Putamen (tissue), 1 donor: ENCODE measurements at regions not wholly inside any gene's neighbourhood (a gene's known extent, or its start where the extent isn't known, plus 50 kb on each side); places are given as distances from the start of the nearest gene placed in this dataset.

ENCODE experiments used
- DNase-seq: peaks from one replicate; pipeline ENCODE4 v3.0.0-alpha.2; 2016; ENCODE audit warnings: low spot score

DNA sequence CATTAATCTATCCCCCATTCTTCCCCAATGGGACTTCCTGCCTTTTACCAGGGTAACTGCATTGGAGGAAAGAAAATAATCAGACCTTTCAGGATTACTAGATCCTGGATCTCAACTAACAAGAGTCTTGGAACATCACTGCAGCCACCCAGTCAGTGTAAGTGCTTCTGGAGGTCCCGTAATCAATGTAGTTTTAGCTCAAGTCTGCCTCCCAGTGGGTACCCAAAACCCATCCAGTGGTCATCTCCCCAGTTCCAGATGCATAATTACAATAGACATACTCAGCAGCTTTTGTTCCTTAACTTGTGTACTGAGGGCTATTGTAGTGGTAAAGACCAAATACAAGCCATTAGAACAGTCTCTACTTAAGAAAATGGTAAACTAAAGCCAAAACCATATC, 319.1 kb downstream of the GPATCH2 start:
- no peak for DNase-seq

DNA sequence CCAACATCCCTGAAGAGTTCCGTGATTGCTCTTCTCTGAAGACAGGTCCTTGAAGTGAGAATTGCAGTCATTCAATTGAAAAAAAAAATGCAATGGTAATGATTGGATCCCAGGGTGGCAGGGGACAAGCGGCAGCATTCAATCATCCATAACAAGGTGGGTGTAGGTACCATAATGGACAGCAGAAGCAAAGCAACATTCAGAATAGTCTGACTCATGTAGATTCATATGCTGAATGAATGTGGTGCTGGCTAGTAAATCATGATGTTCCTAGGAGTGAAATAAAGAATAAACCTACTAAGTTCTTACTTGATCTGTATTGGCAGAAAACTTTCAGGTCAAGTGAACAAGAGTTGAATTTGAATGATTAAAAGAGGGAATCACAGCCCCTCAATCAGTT, 319.6 kb downstream of the GPATCH2 start:
- no peak for DNase-seq

- DNase-seq: no peak
These were observed 349.6 kb downstream of the GPATCH2 start for GRCh38 chr1:217281332-217281731.

DNA sequence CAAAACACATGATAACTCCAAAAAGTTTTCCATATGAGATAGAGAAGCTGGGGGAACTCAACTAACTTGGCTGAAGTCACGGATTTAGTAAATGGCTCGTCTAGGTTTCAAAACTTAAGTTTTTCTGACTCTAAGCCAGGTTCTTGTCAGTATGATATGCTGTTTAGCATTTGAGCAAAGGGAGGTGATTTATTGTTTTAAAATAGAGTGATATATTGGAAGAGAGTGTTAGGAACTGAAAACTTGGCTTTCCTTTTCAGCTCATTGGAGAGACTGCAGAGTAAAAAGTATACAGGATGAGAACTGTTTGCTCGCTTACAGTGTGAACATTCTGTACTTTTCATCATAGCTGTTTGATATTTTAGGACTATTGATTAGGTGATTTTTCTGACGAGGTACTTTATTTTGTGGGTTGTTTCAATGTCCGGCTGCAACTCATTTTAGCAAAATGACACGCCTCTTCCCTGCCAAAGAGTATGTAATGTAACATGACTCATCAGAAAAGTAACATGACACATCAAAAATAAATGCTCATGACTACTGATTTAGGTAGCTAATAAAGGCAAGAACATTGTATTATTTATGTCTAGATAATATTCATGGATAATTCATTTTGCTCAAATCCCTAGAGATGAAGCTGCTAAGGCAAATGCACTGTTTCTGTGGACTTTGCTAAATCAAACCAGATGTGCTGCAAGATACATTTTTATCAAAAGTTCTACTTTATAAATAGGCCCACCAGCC, 355.1 kb downstream of the GPATCH2 start:
- DNase-seq: no peak

DNA sequence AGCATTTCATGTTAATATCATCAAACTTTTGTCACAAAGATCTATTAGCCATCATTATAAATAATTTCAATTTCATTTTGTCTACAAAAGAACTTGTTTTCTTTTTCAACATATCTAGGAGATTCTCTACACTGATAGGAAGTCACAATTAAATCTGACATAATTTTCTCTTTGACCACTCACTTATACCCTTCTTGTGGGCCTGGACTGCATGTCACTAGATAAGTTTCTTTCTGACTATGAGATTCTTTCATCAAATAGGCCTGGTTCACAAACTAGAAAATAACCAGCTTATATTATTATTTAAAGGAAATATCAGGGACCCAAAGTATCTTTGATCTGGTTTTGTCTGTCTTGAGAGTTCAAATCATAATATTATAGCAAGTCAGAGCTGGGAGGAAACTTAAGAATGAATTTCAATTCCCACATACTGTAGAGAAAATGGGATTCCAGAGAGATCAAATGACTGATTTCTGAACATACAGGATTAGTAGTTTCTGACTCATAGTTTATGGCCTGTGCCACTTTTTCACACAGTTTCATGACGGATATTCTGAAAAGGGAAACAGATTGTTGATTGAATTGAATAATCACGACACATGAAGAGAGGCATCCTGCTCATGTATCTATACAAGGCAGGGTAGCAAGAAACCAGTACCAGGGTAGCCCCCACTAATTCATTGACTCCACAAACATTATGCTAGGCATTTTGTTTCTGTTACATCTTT, 355.8 kb downstream of the GPATCH2 start:
- DNase-seq: no peak

- DNase-seq: peak; percentile 21
These were observed 356.5 kb downstream of the GPATCH2 start for GRCh38 chr1:217274416-217274815.

DNA sequence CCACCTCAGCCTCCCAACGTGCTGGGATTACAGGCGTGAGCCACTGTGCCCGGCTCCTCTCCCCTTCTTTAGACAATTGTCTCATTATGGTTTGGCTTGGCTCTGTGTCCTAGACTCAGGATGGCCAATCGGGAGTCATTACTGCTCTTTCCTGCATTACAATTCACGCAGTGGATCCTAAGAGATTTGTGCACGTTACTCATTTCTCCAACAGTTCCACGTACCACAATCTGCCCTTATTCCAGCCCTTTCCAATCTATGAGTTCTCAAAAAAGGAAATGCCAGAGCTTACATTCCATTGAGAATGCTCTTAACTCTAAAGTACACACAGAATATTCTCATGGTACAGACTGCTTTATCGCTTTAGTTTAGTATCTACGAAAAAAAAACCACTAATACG, 357.0 kb downstream of the GPATCH2 start:
- no peak for DNase-seq

- DNase-seq: no peak
These were observed 358.5 kb downstream of the GPATCH2 start for GRCh38 chr1:217272385-217272784.

- DNase-seq: no peak
These were observed 360.8 kb downstream of the GPATCH2 start for GRCh38 chr1:217270101-217270500.

- DNase-seq: no peak
These were observed 362.8 kb downstream of the GPATCH2 start for GRCh38 chr1:217268058-217268457.

DNA sequence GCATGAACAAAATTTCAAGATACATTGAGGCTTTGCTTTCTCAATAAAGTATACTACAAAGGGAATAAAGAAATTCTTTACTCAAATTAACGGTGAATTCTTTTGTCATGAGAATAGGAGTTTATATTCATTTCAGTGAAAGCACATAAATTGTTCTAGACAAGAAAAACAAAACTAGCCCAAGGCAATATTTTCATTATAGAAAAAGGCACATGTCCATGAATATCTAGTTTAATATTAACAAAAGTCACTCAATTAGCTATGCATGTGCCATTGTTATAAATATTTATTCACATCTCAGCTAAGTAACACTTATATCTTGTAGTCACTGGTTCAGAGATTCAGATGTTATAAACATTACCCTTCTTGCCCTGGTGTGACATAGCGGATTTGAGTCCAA, 369.3 kb downstream of the GPATCH2 start:
- DNase-seq: no peak

DNA sequence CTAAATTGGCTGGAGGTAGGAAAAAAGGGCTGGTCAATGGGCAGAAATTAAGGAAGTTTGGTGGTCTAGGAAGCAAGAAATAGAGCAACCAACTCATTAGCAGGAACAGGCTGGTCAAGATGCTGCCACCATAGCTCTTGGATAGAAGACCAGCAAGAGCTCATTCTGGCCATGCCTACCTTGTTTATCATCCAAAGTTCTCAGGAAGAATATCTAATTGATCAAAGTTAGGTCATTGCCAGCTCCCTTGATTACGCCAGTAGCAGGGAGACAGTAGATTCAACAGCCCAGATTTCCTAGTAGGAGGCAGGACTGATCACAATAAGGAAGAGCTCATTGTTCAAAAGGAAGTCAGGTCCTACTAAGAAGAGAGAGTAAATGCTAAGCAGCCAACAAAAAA, 370.2 kb downstream of the GPATCH2 start:
- DNase-seq: no peak

DNA sequence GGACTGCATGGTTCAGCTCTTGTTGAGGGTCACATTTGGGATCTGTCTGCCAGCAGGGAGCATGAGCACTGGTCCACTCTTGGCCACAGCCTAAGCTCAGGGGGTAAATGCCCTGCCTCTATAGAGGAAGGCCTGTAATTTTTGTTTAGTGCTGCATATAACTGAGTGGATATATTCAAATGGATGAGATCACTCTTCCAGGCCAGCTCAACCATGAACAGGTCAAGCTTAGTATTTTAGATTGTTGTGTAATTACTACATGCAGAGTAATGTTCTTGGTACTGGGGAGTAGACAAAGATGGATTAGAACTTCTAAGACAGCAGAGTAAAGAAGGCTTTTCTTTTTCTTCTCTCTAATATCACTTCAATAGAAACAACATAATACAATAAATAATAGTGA, 376.9 kb downstream of the GPATCH2 start:
- no peak for DNase-seq

GRCh38 chr1:217253351-217253750, 377.5 kb downstream of the GPATCH2 start:
- no peak for DNase-seq

DNA sequence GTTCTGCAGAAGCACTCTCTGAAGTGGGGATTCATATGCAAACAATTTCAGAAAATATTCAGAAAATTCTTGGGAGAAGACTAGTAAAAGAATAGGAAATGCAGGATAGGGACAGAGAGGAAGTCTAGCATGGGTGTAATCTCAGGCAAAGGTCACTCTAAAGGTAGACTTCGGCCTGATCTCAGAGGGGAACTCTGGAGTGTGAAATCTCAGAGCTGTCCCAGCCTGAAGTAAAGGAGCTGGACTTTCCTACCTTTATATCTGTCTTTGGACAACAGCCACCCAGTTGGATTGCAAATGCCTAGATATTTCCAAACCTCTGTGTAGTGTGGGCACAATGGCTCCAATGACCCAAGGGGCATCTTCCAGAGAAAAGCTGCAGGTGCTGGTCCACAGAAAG, 379.8 kb downstream of the GPATCH2 start:
- no peak for DNase-seq

- no peak for DNase-seq
These were observed 381.0 kb downstream of the GPATCH2 start for GRCh38 chr1:217249857-217250256.

DNA sequence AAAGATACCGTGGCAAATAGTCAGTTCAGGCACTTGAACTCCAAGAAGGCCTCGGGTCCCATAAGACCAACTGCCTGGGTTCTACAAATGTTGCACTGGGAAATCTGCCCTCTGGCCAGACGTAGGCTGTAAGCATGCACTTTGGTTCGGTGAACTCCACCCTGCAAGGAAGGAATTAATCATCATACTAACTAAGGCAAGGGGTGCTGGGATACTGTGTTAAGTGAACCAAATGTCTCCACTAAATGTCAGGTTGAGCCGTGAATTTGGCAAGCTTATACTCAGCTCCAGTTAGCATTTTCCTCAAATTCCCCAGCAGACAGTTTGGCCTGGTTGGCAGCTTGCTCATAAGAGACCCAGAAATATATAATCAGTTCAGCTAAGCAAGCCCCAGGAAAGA, 385.9 kb downstream of the GPATCH2 start:
- no peak for DNase-seq

- no peak for DNase-seq
These were observed 390.2 kb downstream of the GPATCH2 start for GRCh38 chr1:217240656-217241055.

GRCh38 chr1:217238945-217239344, 391.9 kb downstream of the GPATCH2 start:
- DNase-seq: no peak

GRCh38 chr1:217230412-217230811, 400.5 kb downstream of the GPATCH2 start:
- no peak for DNase-seq

GRCh38 chr1:217228689-217229088, 402.2 kb downstream of the GPATCH2 start:
- DNase-seq: no peak

DNA sequence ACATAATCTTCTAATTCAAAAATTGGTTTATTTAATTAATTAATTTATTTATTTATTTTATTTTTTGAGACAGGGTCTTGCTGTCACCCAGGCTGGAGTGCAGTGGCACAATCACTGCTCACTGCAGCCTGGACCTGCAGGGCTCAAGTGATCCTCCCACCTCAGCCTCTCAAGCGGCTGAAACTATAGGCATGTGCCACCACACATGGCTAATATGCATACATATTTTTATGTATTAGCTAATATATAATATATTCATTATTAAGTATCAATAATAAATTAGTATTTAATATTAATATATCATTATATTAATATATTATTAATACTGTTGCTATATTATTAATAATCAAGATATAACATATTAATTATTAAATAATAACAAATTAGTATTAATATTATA, 406.7 kb downstream of the GPATCH2 start:
- DNase-seq: no peak

GRCh38 chr1:217214551-217214950, 416.3 kb downstream of the GPATCH2 start:
- DNase-seq: no peak

GRCh38 chr1:217211486-217211885, 419.4 kb downstream of the GPATCH2 start:
- no peak for DNase-seq
